ENCODE measurements at regions not wholly inside any gene's neighbourhood (a gene's known extent, or its start where the extent isn't known, plus 50 kb on each side); places are given as distances from the start of the nearest gene placed in this dataset.

- no peak overlapping the region for H3K4me3 ChIP-seq
- no peaks in the 10 kb centered on the region for H3K4me1 ChIP-seq (ENCODE audit: control insufficient read depth in 5 of 5, insufficient read depth in 5 of 5, low read length in 5 of 5)
- no peak overlapping the region for H3K27ac ChIP-seq (ENCODE audit: low read depth in 1 of 2, low read length in 1 of 2)
- DNase-seq (no peak), ATAC-seq (ENCODE audit: insufficient read depth, low FRiP score) (no peak)
- no peaks in the 10 kb centered on the region for H3K27me3 ChIP-seq (ENCODE audit: control insufficient read depth in 3 of 3, insufficient read depth in 3 of 3, low read length in 2 of 3)
- no peak overlapping the region for H3K9ac ChIP-seq (ENCODE audit: insufficient read depth in 1 of 2, low read length in 2 of 2)
- TF ChIP-seq CTCF (IDR thresholded peaks at IDR 0.05; ENCODE audit: control extremely low read depth, extremely low read depth): no peak
- H3K36me3 ChIP-seq (ENCODE audit: control insufficient read depth in 4 of 4, insufficient read depth in 4 of 4, low read length in 4 of 4): no peaks in the 10 kb centered on the region
- H3K9me3 ChIP-seq (ENCODE audit: control insufficient read depth in 4 of 4, insufficient read depth in 3 of 4, low read length in 3 of 4): peaks cover 0 to 5% (median 2%) of the 10 kb centered on the region in 4 donors
Observed at GRCh38 chr11:127890030-127890615, 697.2 kb downstream of the ETS1 start.

GRCh38 chr11:127888386-127888785 is 699.0 kb downstream of the ETS1 start:
- Histone ChIP-seq H3K9me3 (ENCODE audit: control insufficient read depth in 4 of 4, insufficient read depth in 3 of 4, low read length in 3 of 4) (peaks cover 0 to 5% (median 2%) of the 10 kb centered on the region in 4 donors), H3K4me1 (ENCODE audit: control insufficient read depth in 5 of 5, insufficient read depth in 5 of 5, low read length in 5 of 5) (no peaks in the 10 kb centered on the region), H3K27me3 (ENCODE audit: control insufficient read depth in 3 of 3, insufficient read depth in 3 of 3, low read length in 2 of 3) (no peaks in the 10 kb centered on the region), H3K4me3 (no peak overlapping the region), H3K9ac (ENCODE audit: insufficient read depth in 1 of 2, low read length in 2 of 2) (no peak overlapping the region), H3K27ac (ENCODE audit: low read depth in 1 of 2, low read length in 1 of 2) (no peak overlapping the region), H3K36me3 (ENCODE audit: control insufficient read depth in 4 of 4, insufficient read depth in 4 of 4, low read length in 4 of 4) (no peaks in the 10 kb centered on the region)
- DNase-seq: peak in 2 of 3 donors; percentile 1 to 27
- ATAC-seq (ENCODE audit: insufficient read depth, low FRiP score): no peak
- TF ChIP-seq CTCF (IDR thresholded peaks at IDR 0.05; ENCODE audit: control extremely low read depth, extremely low read depth): no peak

GRCh38 chr11:127875131-127875530 is 712.2 kb downstream of the ETS1 start:
- Histone ChIP-seq H3K36me3 (ENCODE audit: control insufficient read depth in 4 of 4, insufficient read depth in 4 of 4, low read length in 4 of 4) (no peaks in the 10 kb centered on the region), H3K4me3 (no peak overlapping the region), H3K27me3 (ENCODE audit: control insufficient read depth in 3 of 3, insufficient read depth in 3 of 3, low read length in 2 of 3) (no peaks in the 10 kb centered on the region), H3K9me3 (ENCODE audit: control insufficient read depth in 4 of 4, insufficient read depth in 3 of 4, low read length in 3 of 4) (no peaks in the 10 kb centered on the region), H3K27ac (ENCODE audit: low read depth in 1 of 2, low read length in 1 of 2) (no peak overlapping the region), H3K9ac (ENCODE audit: insufficient read depth in 1 of 2, low read length in 2 of 2) (no peak overlapping the region), H3K4me1 (ENCODE audit: control insufficient read depth in 5 of 5, insufficient read depth in 5 of 5, low read length in 5 of 5) (no peaks in the 10 kb centered on the region)
- no peak for ATAC-seq (ENCODE audit: insufficient read depth, low FRiP score)
- DNase-seq: peak in 1 of 3 donors; percentile 1
- 45 to 72% methylated on average over 2 of the region's 2 CpGs for WGBS, 2 donors
- TF ChIP-seq CTCF (IDR thresholded peaks at IDR 0.05; ENCODE audit: control extremely low read depth, extremely low read depth): no peak

- Histone ChIP-seq H3K36me3 (ENCODE audit: control insufficient read depth in 4 of 4, insufficient read depth in 4 of 4, low read length in 4 of 4) (no peaks in the 10 kb centered on the region), H3K9ac (ENCODE audit: insufficient read depth in 1 of 2, low read length in 2 of 2) (no peak overlapping the region), H3K4me1 (ENCODE audit: control insufficient read depth in 5 of 5, insufficient read depth in 5 of 5, low read length in 5 of 5) (no peaks in the 10 kb centered on the region), H3K9me3 (ENCODE audit: control insufficient read depth in 4 of 4, insufficient read depth in 3 of 4, low read length in 3 of 4) (no peaks in the 10 kb centered on the region), H3K27me3 (ENCODE audit: control insufficient read depth in 3 of 3, insufficient read depth in 3 of 3, low read length in 2 of 3) (no peaks in the 10 kb centered on the region), H3K4me3 (no peak overlapping the region), H3K27ac (ENCODE audit: low read depth in 1 of 2, low read length in 1 of 2) (no peak overlapping the region)
- TF ChIP-seq CTCF (IDR thresholded peaks at IDR 0.05; ENCODE audit: control extremely low read depth, extremely low read depth): no peak
- ATAC-seq (ENCODE audit: insufficient read depth, low FRiP score) (no peak), DNase-seq (no peak)
Observed at GRCh38 chr11:127873478-127873877, 713.9 kb downstream of the ETS1 start.
